ENCODE measurements at regions not wholly inside any gene's neighbourhood (a gene's known extent, or its start where the extent isn't known, plus 50 kb on each side); places are given as distances from the start of the nearest gene placed in this dataset.

DNA sequence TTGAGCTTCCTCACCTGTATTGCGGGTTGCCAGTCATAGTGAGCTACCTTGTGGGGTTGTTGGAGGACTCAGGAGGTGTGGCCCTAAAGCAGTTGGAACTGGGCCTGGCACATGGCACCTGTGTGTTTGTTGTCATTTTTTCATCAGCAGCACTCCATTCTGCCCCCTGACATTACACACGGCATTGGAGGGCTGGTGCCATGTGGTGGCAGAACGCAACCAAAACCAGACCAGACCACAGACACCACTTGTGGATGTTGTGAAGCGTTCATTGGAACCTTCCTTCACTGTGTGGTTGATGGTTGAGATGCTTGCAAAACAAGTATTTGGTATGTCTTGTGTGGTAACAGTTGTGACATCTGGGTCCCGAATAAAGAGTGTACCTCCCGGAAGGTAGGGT, 113.2 kb upstream of the ERCC6L2 start:
- no peaks in the 10 kb centered on the region for H3K79me2 ChIP-seq (ENCODE audit: insufficient read depth, low read length)
- Mint-ChIP-seq H3K4me3 (no peak overlapping the region), H3K4me1 (no peaks in the 10 kb centered on the region), H3K36me3 (no peaks in the 10 kb centered on the region), H3K9me3 (peaks cover 0 to 2% (median 0%) of the 10 kb centered on the region in 7 donors), H3K27ac (no peak overlapping the region), H3K27me3 (ENCODE audit: low read depth in 3 of 3) (peaks cover 0 to 6% (median 6%) of the 10 kb centered on the region in 3 donors)
- no peak for DNase-seq
- no peak overlapping the region for H3K27ac ChIP-seq (ENCODE audit: low read depth in 1 of 2, low read length in 2 of 2)
- H3K4me2 ChIP-seq (replicated peaks; ENCODE audit: extremely low read depth, low read length, poor library complexity, severe bottlenecking): no peak overlapping the region
- no peaks in the 10 kb centered on the region for H3K4me1 ChIP-seq (ENCODE audit: control insufficient read depth in 1 of 2, insufficient read depth in 2 of 2, low read length in 2 of 2)
- TF ChIP-seq, protein P1, sequence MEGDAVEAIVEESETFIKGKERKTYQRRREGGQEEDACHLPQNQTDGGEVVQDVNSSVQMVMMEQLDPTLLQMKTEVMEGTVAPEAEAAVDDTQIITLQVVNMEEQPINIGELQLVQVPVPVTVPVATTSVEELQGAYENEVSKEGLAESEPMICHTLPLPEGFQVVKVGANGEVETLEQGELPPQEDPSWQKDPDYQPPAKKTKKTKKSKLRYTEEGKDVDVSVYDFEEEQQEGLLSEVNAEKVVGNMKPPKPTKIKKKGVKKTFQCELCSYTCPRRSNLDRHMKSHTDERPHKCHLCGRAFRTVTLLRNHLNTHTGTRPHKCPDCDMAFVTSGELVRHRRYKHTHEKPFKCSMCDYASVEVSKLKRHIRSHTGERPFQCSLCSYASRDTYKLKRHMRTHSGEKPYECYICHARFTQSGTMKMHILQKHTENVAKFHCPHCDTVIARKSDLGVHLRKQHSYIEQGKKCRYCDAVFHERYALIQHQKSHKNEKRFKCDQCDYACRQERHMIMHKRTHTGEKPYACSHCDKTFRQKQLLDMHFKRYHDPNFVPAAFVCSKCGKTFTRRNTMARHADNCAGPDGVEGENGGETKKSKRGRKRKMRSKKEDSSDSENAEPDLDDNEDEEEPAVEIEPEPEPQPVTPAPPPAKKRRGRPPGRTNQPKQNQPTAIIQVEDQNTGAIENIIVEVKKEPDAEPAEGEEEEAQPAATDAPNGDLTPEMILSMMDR (IDR thresholded peaks at IDR 0.05): no peak
- H3K36me3 ChIP-seq (replicated peaks in 1 of 2; ENCODE audit: control insufficient read depth in 1 of 2, insufficient read depth in 2 of 2, low read length in 2 of 2): no peaks in the 10 kb centered on the region
- H3K4me3 ChIP-seq (replicated peaks in 1 of 3; ENCODE audit: low read depth in 2 of 3, low read length in 3 of 3): no peak overlapping the region
- no peaks in the 10 kb centered on the region for H3K27me3 ChIP-seq (ENCODE audit: control insufficient read depth in 2 of 2, insufficient read depth in 2 of 2, low read length in 2 of 2)
- no peaks in the 10 kb centered on the region for H4K20me1 ChIP-seq (ENCODE audit: insufficient read depth, low read length)
- WGBS (ENCODE audit: insufficient coverage): 97% methylated on average over 2 of the region's 6 CpGs
- no peaks in the 10 kb centered on the region for H3K9me3 ChIP-seq (replicated peaks in 1 of 2; ENCODE audit: control insufficient read depth in 1 of 2, insufficient read depth in 1 of 2, low read length in 2 of 2)
- intact Hi-C loops (cut with micrococcal nuclease): no loop called here
- H3K9ac ChIP-seq (ENCODE audit: insufficient read depth, low read length, poor library complexity, severe bottlenecking): no peak overlapping the region
- H2AFZ ChIP-seq (ENCODE audit: insufficient read depth, low read depth, low read length, poor library complexity, severe bottlenecking): no peak overlapping the region

DNA sequence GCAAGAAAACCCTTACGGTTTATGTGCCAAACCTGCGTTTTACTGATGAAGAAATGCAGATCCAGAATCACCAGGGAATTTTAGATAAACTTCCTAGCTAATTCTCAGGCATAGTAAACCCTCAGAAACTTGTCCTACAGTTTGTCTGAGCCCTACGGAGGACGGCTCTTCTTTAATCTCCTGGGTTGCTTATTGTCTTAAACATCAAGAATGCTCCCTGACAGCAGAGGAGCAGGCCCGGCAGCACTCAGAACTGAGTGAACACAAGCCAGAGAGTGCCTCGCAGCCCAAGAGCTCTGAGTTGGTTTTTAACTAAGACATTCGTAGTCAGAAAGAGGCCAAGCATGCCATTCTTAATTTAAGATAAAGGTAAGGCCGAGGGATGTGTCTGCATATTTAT, 114.7 kb upstream of the ERCC6L2 start:
- Histone ChIP-seq H3K4me2 (replicated peaks; ENCODE audit: extremely low read depth, low read length, poor library complexity, severe bottlenecking) (no peak overlapping the region), H3K4me1 (ENCODE audit: control insufficient read depth in 1 of 2, insufficient read depth in 2 of 2, low read length in 2 of 2) (no peaks in the 10 kb centered on the region), H3K4me3 (replicated peaks in 1 of 3; ENCODE audit: low read depth in 2 of 3, low read length in 3 of 3) (no peak overlapping the region), H3K36me3 (replicated peaks in 1 of 2; ENCODE audit: control insufficient read depth in 1 of 2, insufficient read depth in 2 of 2, low read length in 2 of 2) (no peaks in the 10 kb centered on the region), H2AFZ (ENCODE audit: insufficient read depth, low read depth, low read length, poor library complexity, severe bottlenecking) (no peak overlapping the region), H3K27ac (ENCODE audit: low read depth in 1 of 2, low read length in 2 of 2) (no peak overlapping the region), H3K9ac (ENCODE audit: insufficient read depth, low read length, poor library complexity, severe bottlenecking) (no peak overlapping the region), H3K79me2 (ENCODE audit: insufficient read depth, low read length) (no peaks in the 10 kb centered on the region), H3K9me3 (replicated peaks in 1 of 2; ENCODE audit: control insufficient read depth in 1 of 2, insufficient read depth in 1 of 2, low read length in 2 of 2) (no peaks in the 10 kb centered on the region), H3K27me3 (ENCODE audit: control insufficient read depth in 2 of 2, insufficient read depth in 2 of 2, low read length in 2 of 2) (no peaks in the 10 kb centered on the region), H4K20me1 (ENCODE audit: insufficient read depth, low read length) (no peaks in the 10 kb centered on the region)
- no peaks in the 10 kb centered on the region for H3K36me3 Mint-ChIP-seq
- TF ChIP-seq, protein P1 (IDR thresholded peaks at IDR 0.05): no peak
- peaks cover 0 to 4% (median 3%) of the 10 kb centered on the region in 3 donors for H3K27me3 Mint-ChIP-seq (ENCODE audit: low read depth in 3 of 3)
- WGBS (ENCODE audit: insufficient coverage): 96% methylated on average over 6 of the region's 8 CpGs
- no peak overlapping the region for H3K27ac Mint-ChIP-seq
- H3K4me1 Mint-ChIP-seq: no peaks in the 10 kb centered on the region
- no peak overlapping the region for H3K4me3 Mint-ChIP-seq
- no peak for DNase-seq
- intact Hi-C loops (cut with micrococcal nuclease): no loop called here
- peaks cover 0 to 2% (median 0%) of the 10 kb centered on the region in 7 donors for H3K9me3 Mint-ChIP-seq
